Activated T-helper 1 cell treated with Interleukin-2 at 50 U/mL for 16 hours (primary cell): ENCODE measurements at regions not wholly inside any gene's neighbourhood (a gene's known extent, or its start where the extent isn't known, plus 50 kb on each side); places are given as distances from the start of the nearest gene placed in this dataset.
"Not testable (repeated sequence)": the region's sequence is repeated elsewhere in the genome, so short reads cannot be mapped to it uniquely, and the experiment has no call there.

Experiments
- DNase-seq: peaks from one replicate; pipeline ENCODE4 v3.0.0-alpha.2; 2020; ENCODE audit warnings: low read depth

GRCh38 chr12:88752183-88752582, 171.9 kb upstream of the KITLG start:
- no peak for DNase-seq

GRCh38 chr12:88750867-88751543, 170.7 kb upstream of the KITLG start:
- no peak for DNase-seq

GRCh38 chr12:88746386-88746785, 166.1 kb upstream of the KITLG start:
- DNase-seq: no peak

DNA sequence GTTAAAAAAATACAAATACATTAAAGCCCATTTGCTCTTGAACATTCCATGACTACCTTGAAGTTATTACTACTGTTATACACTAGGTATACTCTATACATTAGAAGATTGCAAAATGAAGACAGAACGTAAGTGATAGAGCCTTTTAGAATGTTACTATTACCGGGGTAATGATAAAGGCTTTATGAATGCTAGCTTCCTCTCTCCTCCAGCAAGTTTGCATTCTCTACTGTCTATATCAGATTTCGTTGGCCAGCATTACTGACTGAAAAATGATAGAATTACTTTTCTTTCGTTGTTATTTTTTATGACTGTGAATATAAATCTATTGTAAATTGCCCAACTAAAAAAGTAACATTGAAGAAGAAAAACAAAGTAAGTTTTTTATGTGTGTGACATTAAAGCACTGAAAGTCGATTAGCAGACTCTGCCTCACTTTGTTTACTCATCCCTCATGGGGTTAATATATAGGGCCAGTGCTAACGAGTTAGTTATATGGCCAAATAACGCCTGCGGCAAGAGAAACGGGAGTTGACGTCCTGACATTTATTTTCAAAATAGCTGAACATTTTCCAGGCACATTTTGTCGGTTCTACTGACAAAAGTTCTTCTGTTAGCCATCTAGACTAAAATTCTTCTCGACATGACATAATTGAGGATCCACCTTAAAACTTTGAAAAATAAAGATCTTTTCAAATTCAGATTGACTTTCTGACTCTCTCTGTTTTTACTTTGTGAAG, 163.8 kb upstream of the KITLG start:
- no peak for DNase-seq

- DNase-seq: no peak
Observed at GRCh38 chr12:88737838-88738472, 157.7 kb upstream of the KITLG start.

GRCh38 chr12:88736031-88736430, 155.8 kb upstream of the KITLG start:
- DNase-seq: no peak

GRCh38 chr12:88733008-88733407, 152.7 kb upstream of the KITLG start:
- no peak for DNase-seq

DNA sequence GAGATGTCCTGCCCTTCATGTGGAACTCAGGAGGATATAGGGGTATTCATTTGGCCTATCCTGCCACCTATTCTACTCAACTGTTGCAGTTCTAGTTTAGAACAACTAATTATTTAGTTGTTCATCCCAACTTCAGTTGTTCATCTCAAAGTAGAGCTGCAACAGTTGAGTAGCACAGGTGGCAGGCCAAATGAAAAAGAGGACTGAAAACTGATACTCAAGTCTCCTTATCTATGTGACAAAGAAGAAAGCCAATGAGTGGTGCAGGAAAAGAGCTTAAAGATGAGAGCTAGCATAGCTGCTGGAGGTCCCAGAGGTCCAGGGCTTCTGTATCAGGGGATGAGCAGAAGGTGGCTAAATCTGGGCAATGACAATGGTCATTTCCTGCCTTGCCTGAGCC, 148.9 kb upstream of the KITLG start:
- no peak for DNase-seq

DNA sequence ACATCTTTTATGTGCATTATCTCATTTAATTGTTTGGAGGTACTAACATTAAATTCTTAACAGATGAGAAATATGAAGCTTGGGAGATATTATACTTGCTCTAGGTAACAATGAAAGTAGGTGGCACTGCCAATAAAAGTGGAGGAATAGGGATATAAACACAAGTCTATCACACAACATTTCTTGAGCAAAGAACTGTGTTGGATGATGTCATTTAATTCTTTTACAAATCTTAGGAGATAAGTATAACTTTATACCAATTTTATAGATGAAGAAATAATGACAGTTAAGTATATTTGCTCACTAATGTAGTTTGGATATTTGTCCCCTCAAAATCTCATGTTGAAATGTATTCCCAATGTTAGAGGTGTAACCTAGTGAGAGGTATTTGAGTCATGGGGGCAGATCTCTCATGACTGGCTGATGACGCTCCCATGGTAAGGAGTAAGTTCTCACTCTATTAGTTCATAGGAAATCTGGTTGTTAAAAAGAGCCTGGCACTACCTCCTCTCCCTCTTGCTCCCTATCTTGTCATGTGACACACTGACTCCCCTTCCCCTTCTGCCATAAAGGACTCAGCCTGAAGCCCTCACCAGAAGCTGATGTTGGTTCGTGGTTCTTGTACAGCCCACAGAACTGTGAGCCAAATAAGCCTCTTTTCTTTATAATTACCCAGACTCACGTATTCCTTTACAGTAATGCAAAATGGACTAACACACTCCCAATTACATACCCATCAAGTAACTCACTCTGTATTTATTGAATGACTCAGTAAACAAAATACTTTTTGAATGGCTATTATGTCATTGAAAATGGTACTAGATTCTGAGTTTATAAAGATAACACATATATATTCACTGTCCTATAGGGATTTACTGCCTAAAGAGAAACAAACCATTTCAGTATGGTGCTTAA, 146.8 kb upstream of the KITLG start:
- no peak for DNase-seq

DNA sequence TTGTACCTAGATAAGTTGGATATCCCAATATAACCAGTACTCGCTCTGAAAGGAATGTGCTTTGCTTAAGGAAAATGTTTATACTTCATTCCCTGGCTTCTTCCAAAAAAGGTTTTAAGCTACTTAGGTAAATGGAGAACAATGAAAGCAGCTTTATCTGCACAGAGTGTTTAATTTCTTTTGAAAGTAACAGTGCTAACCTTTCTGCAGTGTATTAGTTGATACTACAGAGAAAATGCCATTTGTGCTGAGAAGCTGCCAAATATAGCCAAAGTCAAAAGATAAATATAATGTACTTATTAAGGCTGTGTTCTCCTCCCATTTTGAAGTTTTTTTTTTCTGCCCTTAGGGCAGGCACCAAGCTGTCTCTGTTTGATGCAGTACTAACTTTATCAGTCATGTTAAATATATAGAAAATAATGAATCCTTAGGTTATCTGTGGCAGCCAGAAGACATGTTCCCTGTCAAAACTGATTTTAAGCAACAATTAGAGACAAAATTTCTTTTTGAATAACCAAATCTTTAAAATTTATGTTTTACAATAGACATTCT, 145.4 kb upstream of the KITLG start:
- DNase-seq: no peak

GRCh38 chr12:88723219-88723618, 142.9 kb upstream of the KITLG start:
- no peak for DNase-seq

DNA sequence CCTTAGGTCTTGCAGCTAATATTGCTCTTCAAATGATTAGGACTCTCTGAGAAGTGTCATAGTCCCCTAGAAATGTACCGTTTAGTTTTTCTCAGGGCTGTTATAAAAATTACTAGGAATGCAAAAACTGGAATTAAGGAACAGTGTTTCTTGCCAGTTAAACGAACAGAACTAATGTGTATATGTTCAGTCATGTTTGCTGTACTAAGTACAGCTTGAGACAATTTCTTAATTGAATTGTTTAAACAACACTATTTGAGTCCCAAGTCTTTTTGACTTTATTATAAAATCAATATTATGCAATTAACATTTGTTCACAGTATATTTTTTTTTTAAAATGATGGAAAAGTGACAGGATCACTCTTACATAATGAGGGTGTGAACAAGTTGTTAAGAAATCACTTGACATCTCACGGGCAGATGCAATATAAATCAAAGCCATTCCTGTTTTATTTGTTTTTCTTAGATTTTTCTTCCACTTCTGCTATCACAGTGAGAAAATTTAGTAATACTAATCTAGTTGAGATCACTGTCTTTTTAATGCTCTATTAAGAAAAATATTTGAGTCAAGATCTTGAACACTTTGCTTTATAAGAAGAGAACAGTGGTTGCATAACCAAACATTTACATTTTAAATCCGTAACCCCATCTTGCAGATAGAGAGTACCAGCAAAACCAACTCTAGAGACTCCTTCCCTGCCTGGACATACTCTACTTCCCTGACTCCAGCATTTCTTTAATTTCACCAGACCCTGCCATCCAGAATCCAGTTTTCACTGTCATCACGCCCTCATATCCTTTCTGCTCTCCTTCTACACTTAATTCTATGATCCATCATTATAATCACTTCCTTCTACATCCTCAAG, 140.7 kb upstream of the KITLG start:
- DNase-seq: no peak

DNA sequence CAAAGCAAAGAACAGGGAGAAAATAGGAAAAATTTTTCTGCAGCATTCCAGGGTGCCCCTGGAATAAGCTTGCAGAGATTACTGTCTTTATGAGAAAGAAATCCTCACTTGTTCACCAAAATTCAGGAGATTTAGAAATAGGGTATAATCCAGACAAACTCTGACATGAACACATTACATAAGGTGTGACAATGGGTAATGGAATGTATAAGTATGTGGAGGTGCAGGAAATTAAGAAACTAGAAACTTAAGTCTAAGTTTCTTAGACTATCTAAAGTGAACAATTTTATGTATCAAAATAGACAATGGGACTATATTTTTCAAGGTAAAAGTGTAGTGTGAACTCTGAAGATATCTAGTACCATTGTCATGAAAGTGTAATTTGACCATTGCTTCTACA, 140.0 kb upstream of the KITLG start:
- DNase-seq: no peak

DNA sequence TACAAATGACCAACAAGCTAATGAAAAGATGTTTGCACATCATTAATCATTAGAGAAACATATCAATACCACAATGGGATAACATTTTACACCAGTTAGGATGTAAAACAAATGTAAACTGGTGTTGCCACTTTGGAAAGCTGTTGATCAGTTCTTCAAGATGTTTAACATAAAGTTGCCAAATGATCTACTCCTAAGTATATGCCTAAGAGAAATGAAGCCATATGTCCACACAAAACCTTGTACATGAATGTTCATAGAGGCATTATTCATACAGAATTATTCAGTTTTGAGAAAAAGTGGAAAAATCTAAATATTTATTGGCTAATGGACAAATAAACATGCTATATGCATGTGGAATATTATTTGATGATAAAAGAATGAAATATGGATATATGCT, 136.9 kb upstream of the KITLG start:
- DNase-seq: no peak

- no peak for DNase-seq
Observed at GRCh38 chr12:88716240-88716639, 136.0 kb upstream of the KITLG start.

DNA sequence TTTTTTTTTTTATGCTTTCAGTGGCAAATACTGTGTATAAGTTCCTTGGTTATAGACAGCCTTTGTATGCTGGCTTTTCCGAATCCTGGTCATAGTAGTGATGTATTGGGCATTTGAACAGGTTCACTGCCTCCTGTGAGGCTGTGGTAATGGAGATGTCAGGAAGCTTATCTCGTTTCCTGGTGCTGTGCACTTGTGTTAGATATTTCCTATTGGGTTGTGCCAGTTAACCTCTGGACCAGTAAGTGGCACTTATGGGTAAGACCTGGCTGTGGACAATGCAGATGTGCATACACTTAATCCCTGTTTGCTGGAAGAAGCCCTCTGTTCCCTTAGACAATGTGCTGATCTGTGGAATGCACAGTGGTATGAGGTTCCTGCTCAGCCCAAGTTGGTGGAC, 135.4 kb upstream of the KITLG start:
- DNase-seq: no peak

DNA sequence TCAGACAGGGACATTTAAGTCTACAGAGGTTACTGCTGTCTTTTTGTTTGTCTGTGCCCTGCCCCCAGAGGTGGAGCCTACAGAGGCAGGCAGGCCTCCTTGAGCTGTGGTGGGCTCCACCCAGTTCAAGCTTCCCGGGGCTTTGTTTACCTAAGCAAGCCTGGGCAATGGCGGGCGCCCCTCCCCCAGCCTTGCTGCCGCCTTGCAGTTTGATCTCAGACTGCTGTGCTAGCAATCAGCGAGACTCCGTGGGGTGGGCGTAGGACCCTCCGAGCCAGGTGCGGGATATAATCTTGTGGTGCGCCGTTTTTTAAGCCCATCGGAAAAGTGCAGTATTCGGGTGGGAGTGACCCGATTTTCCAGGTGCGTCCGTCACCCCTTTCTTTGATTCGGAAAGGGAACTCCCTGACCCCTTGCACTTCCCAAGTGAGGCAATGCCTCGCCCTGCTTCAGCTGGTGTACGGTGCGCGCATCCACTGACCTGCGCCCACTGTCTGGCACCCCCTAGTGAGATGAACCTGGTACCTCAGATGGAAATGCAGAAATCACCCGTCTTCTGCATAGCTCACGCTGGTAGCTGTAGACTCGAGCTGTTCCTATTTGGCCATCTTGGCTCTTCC, 134.1 kb upstream of the KITLG start:
- DNase-seq: not testable (repeated sequence)

DNA sequence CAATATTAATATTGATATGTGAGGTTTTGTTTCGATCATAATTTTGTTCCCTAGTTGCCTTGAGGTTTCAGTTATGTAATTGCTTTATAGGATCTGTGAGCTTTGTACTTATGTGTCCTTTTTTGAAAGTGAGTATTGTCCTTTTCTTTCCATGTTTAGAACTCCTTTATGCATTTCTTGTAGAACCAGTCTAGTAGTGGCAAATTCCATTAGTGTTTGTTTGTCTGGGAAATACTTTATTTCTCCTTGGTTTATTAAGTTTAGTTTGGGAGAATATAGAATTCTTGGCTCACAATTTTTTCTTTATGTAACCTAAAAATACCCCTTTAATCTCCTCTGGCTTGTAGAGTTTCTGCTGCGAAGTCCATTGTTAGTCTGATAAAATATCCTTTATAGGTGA, 127.5 kb upstream of the KITLG start:
- DNase-seq: no peak

- DNase-seq: no peak
Observed at GRCh38 chr12:88706286-88706685, 126.0 kb upstream of the KITLG start.

- DNase-seq: no peak
Observed at GRCh38 chr12:88703790-88704189, 123.5 kb upstream of the KITLG start.

DNA sequence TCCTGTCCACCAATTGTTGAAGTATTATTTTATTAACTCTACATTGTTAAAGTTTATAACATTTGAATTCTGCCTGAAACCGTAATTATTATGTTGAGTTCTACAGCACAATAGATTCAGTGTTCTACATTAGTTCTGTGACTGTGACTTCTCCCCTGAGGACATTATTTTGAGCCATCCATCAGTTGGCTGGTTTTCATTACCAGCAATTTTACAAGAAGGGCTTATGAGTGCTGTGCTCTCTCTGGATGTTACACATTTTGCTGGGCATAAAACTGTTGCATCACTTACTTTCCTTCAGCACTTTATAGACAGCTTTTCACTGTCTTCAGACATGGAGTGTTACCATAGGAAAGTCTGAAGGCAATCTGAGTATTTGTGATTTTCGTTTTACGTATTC, 118.2 kb upstream of the KITLG start:
- no peak for DNase-seq
